ENCODE measurements at regions not wholly inside any gene's neighbourhood (a gene's known extent, or its start where the extent isn't known, plus 50 kb on each side); places are given as distances from the start of the nearest gene placed in this dataset.
"Not testable (repeated sequence)": the region's sequence is repeated elsewhere in the genome, so short reads cannot be mapped to it uniquely, and the experiment has no call there.

GRCh38 chr11:130526846-130527245, 78.4 kb downstream of the ADAMTS15 start:
- no peak for DNase-seq (ENCODE audit: extremely low read depth, low read depth)

- DNase-seq (ENCODE audit: extremely low read depth, low read depth): no peak
Observed at GRCh38 chr11:130527636-130528297, 79.3 kb downstream of the ADAMTS15 start.

- no peak for DNase-seq (ENCODE audit: extremely low read depth, low read depth)
Observed at GRCh38 chr11:130528298-130529261, 80.1 kb downstream of the ADAMTS15 start.

- DNase-seq (ENCODE audit: extremely low read depth, low read depth): no peak
Observed at GRCh38 chr11:130529366-130529765, 80.9 kb downstream of the ADAMTS15 start.

GRCh38 chr11:130531061-130531460, 82.6 kb downstream of the ADAMTS15 start:
- DNase-seq (ENCODE audit: extremely low read depth, low read depth): no peak

GRCh38 chr11:130533113-130533798, 84.8 kb downstream of the ADAMTS15 start:
- no peak for DNase-seq (ENCODE audit: extremely low read depth, low read depth)

- DNase-seq (ENCODE audit: extremely low read depth, low read depth): no peak
Observed at GRCh38 chr11:130533871-130534270, 85.4 kb downstream of the ADAMTS15 start.

GRCh38 chr11:130534551-130534950, 86.1 kb downstream of the ADAMTS15 start:
- no peak for DNase-seq (ENCODE audit: extremely low read depth, low read depth)

GRCh38 chr11:130535520-130535919, 87.1 kb downstream of the ADAMTS15 start:
- no peak for DNase-seq (ENCODE audit: extremely low read depth, low read depth)

GRCh38 chr11:130536106-130537040, 87.9 kb downstream of the ADAMTS15 start:
- no peak for DNase-seq (ENCODE audit: extremely low read depth, low read depth)

GRCh38 chr11:130539680-130540079, 91.2 kb downstream of the ADAMTS15 start:
- DNase-seq (ENCODE audit: extremely low read depth, low read depth): not testable (repeated sequence)

GRCh38 chr11:130544266-130544665, 95.8 kb downstream of the ADAMTS15 start:
- DNase-seq (ENCODE audit: extremely low read depth, low read depth): no peak

GRCh38 chr11:130545449-130546072, 97.1 kb downstream of the ADAMTS15 start:
- no peak for DNase-seq (ENCODE audit: extremely low read depth, low read depth)

GRCh38 chr11:130546438-130546837, 98.0 kb downstream of the ADAMTS15 start:
- no peak for DNase-seq (ENCODE audit: extremely low read depth, low read depth)

- no peak for DNase-seq (ENCODE audit: extremely low read depth, low read depth)
Observed at GRCh38 chr11:130546901-130547694, 98.7 kb downstream of the ADAMTS15 start.

GRCh38 chr11:130547761-130548490, 99.5 kb downstream of the ADAMTS15 start:
- no peak for DNase-seq (ENCODE audit: extremely low read depth, low read depth)

- no peak for DNase-seq (ENCODE audit: extremely low read depth, low read depth)
Observed at GRCh38 chr11:130548491-130548833, 100.0 kb downstream of the ADAMTS15 start.

- no peak for DNase-seq (ENCODE audit: extremely low read depth, low read depth)
Observed at GRCh38 chr11:130549393-130549999, 101.1 kb downstream of the ADAMTS15 start.
